Left renal cortex interstitium (tissue), 4 donors: ENCODE measurements at regions not wholly inside any gene's neighbourhood (a gene's known extent, or its start where the extent isn't known, plus 50 kb on each side); places are given as distances from the start of the nearest gene placed in this dataset.
"Not testable (repeated sequence)": the region's sequence is repeated elsewhere in the genome, so short reads cannot be mapped to it uniquely, and the experiment has no call there.

Experiments used
- DNase-seq, 4 donors: peaks; one replicate each; pipeline ENCODE4 v3.0.0-alpha.2; 2013; ENCODE audit warnings: low read depth in 4 of 4, low spot score in 2 of 4, missing footprints in 1 of 4

DNA sequence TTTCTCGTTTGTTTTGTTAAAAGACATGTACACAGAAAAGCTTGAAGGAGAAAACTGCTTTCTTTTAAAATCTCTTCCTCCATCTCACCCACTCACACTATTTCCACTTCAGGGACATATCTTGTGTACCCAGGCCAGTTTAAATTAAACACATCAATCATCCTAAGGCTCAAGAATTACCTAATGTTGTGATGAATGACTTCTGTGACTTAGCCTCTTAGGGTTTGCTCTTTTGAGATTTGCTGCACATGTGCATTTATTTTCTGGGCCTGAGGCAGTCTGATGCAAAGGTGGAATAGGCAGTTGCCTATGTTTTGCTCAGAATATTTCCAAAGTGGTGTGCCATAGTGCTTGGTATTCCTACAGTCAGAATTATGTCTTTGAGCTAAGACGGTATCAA lies 439.9 kb upstream of the CHD1 start:
- DNase-seq, result no peak

DNA sequence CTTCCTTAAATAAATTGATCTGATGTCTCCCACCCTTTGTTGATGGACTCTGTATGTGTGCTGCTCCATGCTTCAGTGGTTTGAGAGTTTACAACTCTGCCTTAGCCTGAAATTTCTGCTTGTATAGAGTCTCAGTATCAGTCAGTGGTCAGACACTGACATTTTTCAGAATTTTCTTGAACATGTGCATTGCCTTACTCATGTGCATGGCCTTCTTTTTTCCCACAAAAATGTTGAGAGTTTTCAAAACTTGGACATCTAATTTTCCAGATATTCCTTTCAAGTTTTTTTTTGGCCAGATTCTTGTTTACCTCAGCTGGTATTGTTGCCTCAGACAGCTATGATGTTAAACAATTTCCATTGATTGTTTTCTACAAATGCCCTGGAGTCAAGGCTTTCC lies 427.1 kb upstream of the CHD1 start:
- no peak for DNase-seq

- peak in 3 of 4 donors; percentile 15 to 58 (median 21) for DNase-seq
Observed at GRCh38 chr5:99349787-99350186, 421.0 kb upstream of the CHD1 start.

GRCh38 chr5:99348597-99348996 lies 419.8 kb upstream of the CHD1 start:
- no peak for DNase-seq

GRCh38 chr5:99339758-99340157 lies 411.0 kb upstream of the CHD1 start:
- not testable (repeated sequence) for DNase-seq

GRCh38 chr5:99334936-99335335 lies 406.1 kb upstream of the CHD1 start:
- DNase-seq, result no peak

DNA sequence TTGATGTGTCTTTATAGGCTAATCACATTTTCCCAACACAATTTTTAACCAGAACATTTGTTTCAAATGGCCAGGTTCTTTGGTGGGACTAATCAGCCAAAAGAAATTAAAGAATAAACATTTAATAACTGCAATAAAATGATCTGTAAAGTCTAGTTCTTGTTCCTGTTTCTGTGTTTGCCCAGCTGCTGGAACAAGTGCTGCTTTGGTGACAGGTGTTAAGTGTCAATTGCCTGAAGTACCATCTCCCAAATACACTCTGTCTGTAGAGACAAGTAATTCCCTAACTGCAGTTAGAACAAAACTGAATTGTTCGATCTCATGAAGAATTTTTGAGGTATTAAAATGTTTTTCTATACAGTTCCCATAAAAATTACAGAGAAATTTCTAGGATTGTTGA lies 402.3 kb upstream of the CHD1 start:
- no peak for DNase-seq

- DNase-seq, result peak in 1 of 4 donors; percentile 9
Observed at GRCh38 chr5:99320436-99320835, 391.6 kb upstream of the CHD1 start.

DNA sequence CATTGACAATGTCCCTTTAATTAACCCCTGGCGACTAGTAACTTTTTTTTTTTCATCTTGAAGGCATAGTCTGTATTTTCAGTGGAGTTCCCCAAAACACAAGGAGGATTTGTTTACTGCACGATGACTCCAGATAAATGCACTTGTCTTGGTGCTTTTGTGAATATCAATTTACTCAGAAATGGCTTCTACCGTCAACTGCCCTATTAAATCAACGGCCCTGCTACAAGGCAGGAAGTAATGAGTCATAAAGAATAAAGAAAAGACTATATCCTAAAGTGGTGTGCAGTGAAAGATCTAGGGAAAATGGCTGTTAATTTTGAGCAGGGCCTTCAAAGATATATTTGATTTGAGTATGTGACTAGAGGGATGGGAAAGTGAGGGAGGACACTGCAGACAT lies 388.3 kb upstream of the CHD1 start:
- no peak for DNase-seq

DNA sequence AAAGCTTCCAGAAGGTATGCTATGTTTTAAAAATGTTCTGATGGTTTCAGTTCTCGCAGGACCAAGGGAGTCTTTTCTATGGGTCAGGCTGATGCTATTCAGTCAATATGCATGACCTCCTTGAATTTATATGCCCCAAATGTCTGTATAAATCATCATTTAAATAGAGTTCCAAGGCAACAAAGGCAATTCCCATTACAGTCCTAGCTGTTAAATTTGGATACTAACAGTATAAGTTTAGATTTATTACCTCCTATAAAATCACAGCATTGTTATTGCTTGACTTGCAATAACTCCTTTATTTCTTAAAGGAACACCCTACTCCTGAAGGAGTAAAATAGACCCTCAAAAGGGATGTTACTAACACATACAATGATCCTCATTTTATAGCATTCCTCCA lies 387.7 kb upstream of the CHD1 start:
- no peak for DNase-seq

DNA sequence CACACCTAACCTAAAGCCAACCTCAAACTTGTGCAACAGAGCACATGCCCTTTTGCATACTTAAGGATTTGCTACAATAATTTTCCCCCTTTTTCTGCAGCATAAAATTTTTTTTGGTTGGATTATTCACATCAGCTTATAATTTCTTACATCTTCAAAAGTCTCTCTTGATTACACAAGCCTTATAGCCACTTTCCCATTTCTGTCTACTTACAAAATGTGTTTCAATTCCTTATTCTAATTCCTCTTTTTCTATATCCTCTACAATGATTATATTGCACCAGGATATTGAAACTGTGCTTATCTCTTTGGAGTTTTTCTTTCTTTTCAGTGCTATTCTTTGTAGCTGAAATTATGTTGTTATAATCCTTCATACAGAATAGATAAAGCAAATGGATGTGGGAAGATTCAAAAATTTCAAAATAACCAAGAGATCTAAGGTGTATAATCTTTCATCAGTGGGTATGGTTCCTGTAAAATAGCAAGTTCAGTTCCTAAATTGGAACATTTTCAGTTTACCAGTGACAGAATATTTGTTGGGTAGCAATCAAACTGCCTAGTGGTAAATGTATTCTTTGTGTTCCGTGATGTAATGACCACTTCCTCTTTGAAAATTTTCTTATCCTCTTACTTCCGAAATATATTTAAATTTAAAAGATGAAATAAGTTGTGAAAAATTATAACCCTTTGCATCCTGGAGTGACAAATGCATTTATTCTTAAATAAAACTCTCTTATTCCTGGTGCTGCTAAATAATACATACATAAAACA lies 386.8 kb upstream of the CHD1 start:
- DNase-seq, result no peak

- no peak for DNase-seq
Observed at GRCh38 chr5:99314721-99315120, 385.9 kb upstream of the CHD1 start.

DNA sequence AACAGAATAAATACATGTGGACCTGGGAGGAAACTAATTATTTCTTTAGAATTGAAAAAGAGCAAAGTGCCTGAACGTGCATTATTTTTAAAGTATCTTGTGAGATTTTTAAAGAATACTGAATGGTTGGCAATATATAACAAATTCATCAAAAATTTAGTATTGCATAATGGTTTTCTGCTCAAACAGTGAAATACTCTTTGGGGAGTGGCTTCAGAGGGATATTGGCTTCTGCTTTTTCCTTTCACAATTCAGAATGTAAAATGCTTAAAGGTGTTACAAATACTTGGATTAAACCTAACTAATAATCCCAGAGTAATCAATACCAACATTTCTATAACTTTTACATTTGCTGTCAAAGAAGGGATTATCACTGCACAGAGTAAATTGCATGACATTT lies 379.3 kb upstream of the CHD1 start:
- no peak for DNase-seq

- no peak for DNase-seq
Observed at GRCh38 chr5:99305045-99305580, 376.3 kb upstream of the CHD1 start.

GRCh38 chr5:99285606-99286005 lies 356.8 kb upstream of the CHD1 start:
- DNase-seq, result no peak

DNA sequence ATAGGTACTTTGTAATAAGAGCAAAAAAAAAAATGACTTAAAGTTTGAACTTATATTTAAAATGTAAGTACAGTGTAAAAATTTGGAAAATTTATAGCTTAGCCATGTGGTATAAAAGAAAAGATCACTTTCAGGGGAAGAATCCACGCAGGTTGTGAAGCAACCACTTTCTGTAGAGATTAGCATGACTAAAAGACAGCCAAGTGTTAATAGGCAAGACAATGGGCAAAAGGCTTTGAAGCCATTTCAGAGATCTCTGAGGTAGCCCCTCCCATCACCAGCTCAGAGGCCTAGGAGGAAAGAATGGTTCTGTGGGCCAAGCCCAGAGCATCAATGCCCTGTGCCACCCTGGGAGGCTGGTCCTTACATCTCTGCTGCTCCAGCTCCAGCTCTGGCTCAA lies 346.3 kb upstream of the CHD1 start:
- DNase-seq, result no peak

GRCh38 chr5:99272576-99272975 lies 343.8 kb upstream of the CHD1 start:
- DNase-seq, result no peak

DNA sequence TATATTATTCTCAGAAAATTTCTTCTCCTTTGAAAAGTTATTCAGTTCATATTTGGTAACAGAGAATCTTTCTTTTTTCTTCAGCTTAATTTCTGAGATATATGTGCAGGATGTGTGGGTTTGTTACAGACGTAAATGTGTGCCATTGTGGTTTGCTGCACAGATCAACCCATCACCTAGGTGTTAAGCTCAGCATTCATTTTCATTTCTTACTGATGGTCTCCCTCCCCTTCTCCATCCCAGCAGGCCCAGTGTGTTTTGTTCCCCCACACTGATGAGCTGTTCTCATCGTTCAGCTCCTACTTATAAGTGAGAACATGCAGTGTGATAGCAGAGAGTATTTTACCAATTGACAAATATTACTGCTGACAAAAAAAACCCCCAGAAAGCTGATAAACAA lies 330.0 kb upstream of the CHD1 start:
- no peak for DNase-seq

DNA sequence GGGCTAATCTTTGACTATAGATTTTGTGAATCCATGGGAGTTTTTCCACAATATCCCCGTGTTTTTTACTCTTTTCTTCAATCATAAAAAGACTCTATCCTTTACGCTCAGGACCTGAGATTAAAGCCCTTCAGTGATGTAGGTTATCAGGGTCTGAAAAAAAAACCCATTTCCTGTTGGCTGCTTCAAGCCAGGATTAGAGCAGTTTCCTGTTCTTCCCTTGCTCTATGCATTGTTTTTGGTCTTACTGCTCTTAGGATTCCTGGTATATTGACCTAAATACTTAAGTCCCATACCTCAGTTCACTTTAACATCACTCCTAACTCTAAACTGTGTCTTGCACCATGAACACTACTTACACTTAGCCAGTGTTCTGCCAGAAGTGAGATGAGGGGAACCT lies 319.3 kb upstream of the CHD1 start:
- DNase-seq, result no peak

DNA sequence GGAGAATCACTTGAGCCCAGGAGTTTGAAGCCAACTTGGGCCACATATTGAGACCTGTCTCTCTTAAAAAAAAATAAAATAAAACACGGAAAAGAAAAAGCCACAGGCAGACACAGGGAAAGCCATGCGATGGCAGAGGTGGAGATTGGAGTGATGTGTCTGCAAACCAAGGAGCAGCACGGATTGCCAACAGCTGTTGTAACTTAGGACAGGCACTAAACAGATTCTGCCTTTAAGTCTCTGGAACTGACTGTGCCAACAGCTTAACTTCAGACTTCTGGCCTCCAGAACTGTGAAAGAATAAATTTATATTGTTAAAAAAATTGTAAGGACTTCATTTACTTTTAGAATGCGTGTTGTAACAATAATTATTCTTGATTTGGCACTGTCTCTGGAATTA lies 318.5 kb upstream of the CHD1 start:
- DNase-seq, result no peak

DNA sequence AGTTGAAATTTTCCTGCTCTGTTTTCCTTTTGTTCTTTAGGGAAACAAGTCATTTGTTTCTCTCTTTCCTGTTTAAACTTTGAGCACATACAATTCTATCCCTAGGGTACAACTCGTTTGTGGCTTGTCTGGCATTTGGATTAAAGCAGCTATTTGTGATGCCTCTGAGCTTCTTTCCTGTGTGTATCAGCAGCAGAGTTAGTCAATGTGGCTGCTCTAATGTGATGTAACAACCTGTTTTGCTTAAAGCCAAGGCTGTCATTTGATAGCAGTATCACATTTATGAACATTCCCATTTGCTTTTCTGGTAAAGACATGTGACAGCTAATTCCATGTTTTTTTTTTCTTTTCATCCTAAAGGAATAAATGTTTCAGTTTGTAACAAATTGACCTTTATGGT lies 314.3 kb upstream of the CHD1 start:
- no peak for DNase-seq

GRCh38 chr5:99239826-99240360 lies 311.1 kb upstream of the CHD1 start:
- DNase-seq, result no peak
